ENCODE measurements at regions not wholly inside any gene's neighbourhood (a gene's known extent, or its start where the extent isn't known, plus 50 kb on each side); places are given as distances from the start of the nearest gene placed in this dataset.

GRCh38 chr18:41038071-41038470, 917.0 kb upstream of the PIK3C3 start:
- no peak for DNase-seq (ENCODE audit: low read depth)

- DNase-seq (ENCODE audit: low read depth) = no peak
These were observed 918.7 kb upstream of the PIK3C3 start for GRCh38 chr18:41036346-41036745.

- no peak for DNase-seq (ENCODE audit: low read depth)
These were observed 920.6 kb upstream of the PIK3C3 start for GRCh38 chr18:41034413-41034812.

GRCh38 chr18:41025666-41026065, 929.4 kb upstream of the PIK3C3 start:
- no peak for DNase-seq (ENCODE audit: low read depth)

- no peak for DNase-seq (ENCODE audit: low read depth)
These were observed 930.2 kb upstream of the PIK3C3 start for GRCh38 chr18:41024792-41025191.

GRCh38 chr18:41022484-41022883, 932.5 kb upstream of the PIK3C3 start:
- no peak for DNase-seq (ENCODE audit: low read depth)

GRCh38 chr18:41021089-41021488, 933.9 kb upstream of the PIK3C3 start:
- DNase-seq (ENCODE audit: low read depth) = no peak

- DNase-seq (ENCODE audit: low read depth) = no peak
These were observed 942.8 kb upstream of the PIK3C3 start for GRCh38 chr18:41012194-41012593.

GRCh38 chr18:41009926-41010325, 945.1 kb upstream of the PIK3C3 start:
- DNase-seq (ENCODE audit: low read depth) = no peak

GRCh38 chr18:41004324-41004723, 950.7 kb upstream of the PIK3C3 start:
- DNase-seq (ENCODE audit: low read depth) = no peak

- DNase-seq (ENCODE audit: low read depth) = no peak
These were observed 959.5 kb upstream of the PIK3C3 start for GRCh38 chr18:40995529-40995928.

- DNase-seq (ENCODE audit: low read depth) = no peak
These were observed 961.7 kb upstream of the PIK3C3 start for GRCh38 chr18:40993363-40993762.

- no peak for DNase-seq (ENCODE audit: low read depth)
These were observed 967.5 kb upstream of the PIK3C3 start for GRCh38 chr18:40987581-40987980.

GRCh38 chr18:40985436-40985835, 969.6 kb upstream of the PIK3C3 start:
- no peak for DNase-seq (ENCODE audit: low read depth)

GRCh38 chr18:40984856-40985255, 970.2 kb upstream of the PIK3C3 start:
- no peak for DNase-seq (ENCODE audit: low read depth)

GRCh38 chr18:40983835-40984234, 971.2 kb upstream of the PIK3C3 start:
- DNase-seq (ENCODE audit: low read depth) = no peak

GRCh38 chr18:40980171-40980570, 974.9 kb upstream of the PIK3C3 start:
- no peak for DNase-seq (ENCODE audit: low read depth)

GRCh38 chr18:40976050-40976449, 979.0 kb upstream of the PIK3C3 start:
- DNase-seq (ENCODE audit: low read depth) = no peak

- no peak for DNase-seq (ENCODE audit: low read depth)
These were observed 980.6 kb upstream of the PIK3C3 start for GRCh38 chr18:40974448-40974847.

GRCh38 chr18:40962784-40963183, 992.2 kb upstream of the PIK3C3 start:
- no peak for DNase-seq (ENCODE audit: low read depth)

GRCh38 chr18:40957533-40958070, 997.4 kb upstream of the PIK3C3 start:
- DNase-seq (ENCODE audit: low read depth) = no peak

GRCh38 chr18:40956213-40956612, 998.8 kb upstream of the PIK3C3 start:
- DNase-seq (ENCODE audit: low read depth) = no peak

GRCh38 chr18:40955351-40955750, 999.7 kb upstream of the PIK3C3 start:
- no peak for DNase-seq (ENCODE audit: low read depth)

- no peak for DNase-seq (ENCODE audit: low read depth)
These were observed 1005.7 kb upstream of the PIK3C3 start for GRCh38 chr18:40949114-40949950.

All from stimulated activated CD4-positive, alpha-beta T cell treated with anti-CD3 and anti-CD28 coated beads, Interleukin-2, amount 100 ng/mL, for 4 hours (primary cell).